Uterus (tissue), 3 donors: ENCODE measurements at regions not wholly inside any gene's neighbourhood (a gene's known extent, or its start where the extent isn't known, plus 50 kb on each side); places are given as distances from the start of the nearest gene placed in this dataset.

Source experiments
- DNase-seq, 2 donors: peaks; one replicate each; pipeline ENCODE4 v3.0.0-alpha.2; 2019 to 2020
- H3K27ac ChIP-seq, 2 donors: fragments of 200-600 bp; sonication (generic); 1 replicate in 1 of 2; 2 replicates in 1 of 2; pipeline ENCODE4 v1.5.1; 2016 to 2018
- H3K27me3 ChIP-seq, 2 donors: fragments of 200-600 bp; sonication (generic); one replicate each; pipeline ENCODE4 v1.5.1; 2018 to 2019; ENCODE audit warnings: control low read depth in 1 of 2
- H3K36me3 ChIP-seq, 2 donors: fragments of 200-600 bp; sonication (generic); one replicate each; pipeline ENCODE4 v1.5.1; 2019; ENCODE audit warnings: control low read depth in 1 of 2
- H3K4me1 ChIP-seq, 2 donors: fragments of 200-600 bp; sonication (generic); one replicate each; pipeline ENCODE4 v1.5.1; 2018 to 2019; ENCODE audit warnings: control low read depth in 1 of 2
- H3K4me3 ChIP-seq, 2 donors: fragments of 200-600 bp; sonication (generic); 1 replicate in 1 of 2; 2 replicates in 1 of 2; pipeline ENCODE4 v1.5.1; 2018 to 2019; ENCODE audit warnings: mild to moderate bottlenecking in 1 of 2
- H3K9me3 ChIP-seq, 2 donors: fragments of 200-600 bp; sonication (generic); one replicate each; pipeline ENCODE4 v1.5.1; 2019; ENCODE audit warnings: control low read depth in 1 of 2
- CTCF ChIP-seq, 4 experiments: fragments of 200-600 bp in 2 of 4; fragments of 450-650 bp in 2 of 4; sonication (generic) in 2 of 4; IDR thresholded peaks; one replicate each; pipeline ENCODE4 v1.5.1; 2016 to 2019; ENCODE audit warnings: antibody characterized with exemption in 4 of 4, mild to moderate bottlenecking in 2 of 4, moderate library complexity in 1 of 4
- POLR2A ChIP-seq, 2 donors: fragments of 450-650 bp; IDR thresholded peaks; one replicate each; pipeline ENCODE4 v1.6.1; 2016; ENCODE audit warnings: antibody characterized with exemption in 2 of 2, mild to moderate bottlenecking in 1 of 2, moderate library complexity in 1 of 2
- intact Hi-C: fragments of 100-400 bp; cut with DNase I; formaldehyde crosslinking; loops from one replicate; pipeline ENCODE4 v1.15.1; 2023; ENCODE audit warnings: low total_unique reads
- donor health status: DM: yes; HTN: yes; CAD: no.

- no peak overlapping the region for H3K27ac ChIP-seq
These were observed 90.3 kb downstream of the MRPL36 start for GRCh38 chr5:1709171-1709803.

GRCh38 chr5:1708592-1709141, 91.0 kb downstream of the MRPL36 start:
- H3K27ac ChIP-seq: no peak overlapping the region
- no peaks in the 10 kb centered on the region for H3K36me3 ChIP-seq
- TF ChIP-seq CTCF (IDR thresholded peaks at IDR 0.05) (no peak), POLR2A (IDR thresholded peaks at IDR 0.05) (no peak)
- DNase-seq: no peak
- intact Hi-C loops: no loop called here
- no peak overlapping the region for H3K4me3 ChIP-seq
- no peaks in the 10 kb centered on the region for H3K9me3 ChIP-seq
- H3K4me1 ChIP-seq: no peaks in the 10 kb centered on the region
- no peaks in the 10 kb centered on the region for H3K27me3 ChIP-seq

More at GRCh38 chr5:1709171-1709803, 90.3 kb downstream of the MRPL36 start:
- intact Hi-C loops: no loop called here
- H3K36me3 ChIP-seq: no peaks in the 10 kb centered on the region
- H3K4me1 ChIP-seq: no peaks in the 10 kb centered on the region
- no peaks in the 10 kb centered on the region for H3K9me3 ChIP-seq
- H3K27me3 ChIP-seq: no peaks in the 10 kb centered on the region
- TF ChIP-seq POLR2A (IDR thresholded peaks at IDR 0.05) (no peak), CTCF (IDR thresholded peaks at IDR 0.05) (no peak)
- DNase-seq: no peak
- no peak overlapping the region for H3K4me3 ChIP-seq

DNA sequence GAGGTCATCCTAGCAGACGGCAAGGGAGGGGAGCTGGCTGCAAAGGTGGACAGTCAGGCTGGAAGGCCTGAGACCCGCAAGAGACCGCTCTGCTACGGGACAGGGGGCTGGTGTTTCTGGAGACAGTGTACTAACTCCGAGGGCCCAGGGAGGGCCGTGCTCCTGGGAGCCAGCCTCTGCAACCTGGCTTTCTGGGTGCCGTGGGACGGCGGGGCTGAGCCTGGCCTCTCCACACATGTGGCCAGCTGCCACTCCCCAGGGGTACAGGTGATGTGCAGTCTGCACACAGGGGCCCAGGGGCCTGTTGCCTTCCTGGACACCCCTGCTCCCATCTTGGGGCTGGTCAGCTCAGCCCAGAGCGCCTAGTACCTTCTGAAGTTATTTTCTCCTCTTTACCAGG, 92.2 kb downstream of the MRPL36 start:
- no peaks in the 10 kb centered on the region for H3K27me3 ChIP-seq
- intact Hi-C loops: no loop called here

DNA sequence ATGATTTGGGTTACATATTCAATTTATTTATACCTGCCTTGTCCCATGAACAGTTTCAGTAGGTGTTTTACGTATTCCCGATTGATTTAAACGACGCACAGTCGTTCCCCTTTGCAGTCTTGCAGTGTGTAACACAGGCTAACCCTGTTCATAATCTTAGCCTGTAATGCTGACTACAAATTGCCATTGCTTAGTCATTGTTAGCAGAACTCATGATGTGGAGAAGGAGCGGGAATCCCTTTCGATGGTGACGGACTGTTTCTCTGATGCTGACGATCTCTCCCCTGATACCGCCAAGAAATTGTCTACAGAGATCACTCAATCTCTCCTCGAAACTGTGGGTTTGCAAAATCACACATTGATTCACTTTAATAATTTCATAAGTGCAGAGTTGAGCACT, 93.2 kb downstream of the MRPL36 start:
- no peak for DNase-seq

More for the DNA sequence above, 92.2 kb downstream of the MRPL36 start:
- H3K36me3 ChIP-seq: no peaks in the 10 kb centered on the region
- TF ChIP-seq CTCF (IDR thresholded peaks at IDR 0.05): no peak
- TF ChIP-seq POLR2A (IDR thresholded peaks at IDR 0.05): no peak
- no peak for DNase-seq
- no peaks in the 10 kb centered on the region for H3K4me1 ChIP-seq
- no peaks in the 10 kb centered on the region for H3K9me3 ChIP-seq
- H3K4me3 ChIP-seq: no peak overlapping the region
- H3K27ac ChIP-seq: no peak overlapping the region

More for the DNA sequence above, 93.2 kb downstream of the MRPL36 start:
- Histone ChIP-seq H3K27ac (no peak overlapping the region), H3K9me3 (no peaks in the 10 kb centered on the region), H3K36me3 (no peaks in the 10 kb centered on the region), H3K4me1 (no peaks in the 10 kb centered on the region), H3K4me3 (no peak overlapping the region), H3K27me3 (no peaks in the 10 kb centered on the region)
- TF ChIP-seq POLR2A (IDR thresholded peaks at IDR 0.05): no peak
- no peak for TF ChIP-seq CTCF (IDR thresholded peaks at IDR 0.05)
- intact Hi-C loops: no loop called here
